Thyroid gland (tissue), 4 donors: ENCODE measurements at regions not wholly inside any gene's neighbourhood (a gene's known extent, or its start where the extent isn't known, plus 50 kb on each side); places are given as distances from the start of the nearest gene placed in this dataset.

Source experiments
- DNase-seq, 2 donors: peaks; one replicate each; pipeline ENCODE4 v3.0.0-alpha.2; 2019
- H3K27ac ChIP-seq, 3 donors: fragments of 200-600 bp; sonication (generic); 1 replicate in 2 of 3; 2 replicates in 1 of 3; pipeline ENCODE4 v1.5.1; 2016 to 2019; ENCODE audit warnings: mild to moderate bottlenecking in 1 of 3, moderate library complexity in 1 of 3
- H3K27me3 ChIP-seq: fragments of 200-600 bp; sonication (generic); one replicate; pipeline ENCODE4 v1.5.1; 2019
- H3K36me3 ChIP-seq, 2 donors: fragments of 200-600 bp; sonication (generic); one replicate each; pipeline ENCODE4 v1.5.1; 2016 to 2019
- H3K4me1 ChIP-seq, 2 donors: fragments of 200-600 bp; sonication (generic); one replicate each; pipeline ENCODE4 v1.5.1; 2017 to 2019
- H3K4me3 ChIP-seq, 3 donors: fragments of 200-600 bp; sonication (generic); replicated peaks in 1 of 3; 1 replicate in 2 of 3; 2 replicates in 1 of 3; pipeline ENCODE4 v1.5.1; 2016; ENCODE audit warnings: mild to moderate bottlenecking in 1 of 3
- H3K9me3 ChIP-seq: fragments of 200-600 bp; sonication (generic); one replicate; pipeline ENCODE4 v1.5.1; 2017
- POLR2A ChIP-seq, 2 donors: fragments of 450-650 bp; IDR thresholded peaks; one replicate each; pipeline ENCODE4 v1.6.1; 2017; ENCODE audit warnings: antibody characterized with exemption in 2 of 2, mild to moderate bottlenecking in 2 of 2, moderate library complexity in 1 of 2
- WGBS, 2 donors: methylation state at CpG; one replicate each; pipeline ENCODE4 v1.1.5; 2017; 5-methylcytosine and 5-hydroxymethylcytosine counted together
- intact Hi-C: fragments of 100-400 bp; cut with DNase I; formaldehyde crosslinking; loops from one replicate; pipeline ENCODE4 v1.15.1; 2023
- TF ChIP-seq, protein P1 (sequence below), 6 experiments: fragments of 200-600 bp in 3 of 6; fragments of 450-650 bp in 3 of 6; sonication (generic) in 3 of 6; IDR thresholded peaks; one replicate each; pipeline ENCODE4 v1.5.1; 2016 to 2019; ENCODE audit warnings: antibody characterized with exemption in 6 of 6, mild to moderate bottlenecking in 2 of 6, inconsistent platforms in 1 of 6, moderate library complexity in 1 of 6

DNA sequence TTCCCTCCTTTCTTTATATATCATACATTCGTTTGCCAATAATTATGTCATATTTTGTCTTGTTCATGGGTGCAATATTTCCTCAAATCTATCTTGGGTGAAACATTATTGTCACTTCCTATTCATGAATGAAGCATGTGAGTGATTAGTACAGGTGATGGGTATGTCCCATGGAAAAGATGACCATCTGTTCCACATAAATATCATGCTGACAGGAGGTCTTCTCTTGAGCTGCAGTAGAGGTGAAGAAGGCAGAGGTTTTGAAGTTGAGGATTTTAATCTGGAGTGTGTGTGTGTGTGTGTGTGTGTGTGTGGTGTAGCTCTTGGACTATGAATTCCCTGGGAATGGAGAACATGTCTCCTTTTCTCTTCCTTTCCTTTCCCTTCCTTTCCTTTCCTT is 350.5 kb upstream of the CHRM2 start:
- intact Hi-C loops, result no loop called here
- no peaks in the 10 kb centered on the region for H3K27me3 ChIP-seq
- no peaks in the 10 kb centered on the region for H3K9me3 ChIP-seq
- no peak for DNase-seq
- H3K27ac ChIP-seq, result no peak overlapping the region
- no peak overlapping the region for H3K4me3 ChIP-seq
- TF ChIP-seq, protein P1, sequence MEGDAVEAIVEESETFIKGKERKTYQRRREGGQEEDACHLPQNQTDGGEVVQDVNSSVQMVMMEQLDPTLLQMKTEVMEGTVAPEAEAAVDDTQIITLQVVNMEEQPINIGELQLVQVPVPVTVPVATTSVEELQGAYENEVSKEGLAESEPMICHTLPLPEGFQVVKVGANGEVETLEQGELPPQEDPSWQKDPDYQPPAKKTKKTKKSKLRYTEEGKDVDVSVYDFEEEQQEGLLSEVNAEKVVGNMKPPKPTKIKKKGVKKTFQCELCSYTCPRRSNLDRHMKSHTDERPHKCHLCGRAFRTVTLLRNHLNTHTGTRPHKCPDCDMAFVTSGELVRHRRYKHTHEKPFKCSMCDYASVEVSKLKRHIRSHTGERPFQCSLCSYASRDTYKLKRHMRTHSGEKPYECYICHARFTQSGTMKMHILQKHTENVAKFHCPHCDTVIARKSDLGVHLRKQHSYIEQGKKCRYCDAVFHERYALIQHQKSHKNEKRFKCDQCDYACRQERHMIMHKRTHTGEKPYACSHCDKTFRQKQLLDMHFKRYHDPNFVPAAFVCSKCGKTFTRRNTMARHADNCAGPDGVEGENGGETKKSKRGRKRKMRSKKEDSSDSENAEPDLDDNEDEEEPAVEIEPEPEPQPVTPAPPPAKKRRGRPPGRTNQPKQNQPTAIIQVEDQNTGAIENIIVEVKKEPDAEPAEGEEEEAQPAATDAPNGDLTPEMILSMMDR (IDR thresholded peaks at IDR 0.05), result no peak
- no peak for TF ChIP-seq POLR2A (IDR thresholded peaks at IDR 0.05)
- 81 to 88% methylated on average over 1 of the region's 1 CpG for WGBS, 2 donors
- no peaks in the 10 kb centered on the region for H3K4me1 ChIP-seq
- H3K36me3 ChIP-seq, result no peaks in the 10 kb centered on the region

DNA sequence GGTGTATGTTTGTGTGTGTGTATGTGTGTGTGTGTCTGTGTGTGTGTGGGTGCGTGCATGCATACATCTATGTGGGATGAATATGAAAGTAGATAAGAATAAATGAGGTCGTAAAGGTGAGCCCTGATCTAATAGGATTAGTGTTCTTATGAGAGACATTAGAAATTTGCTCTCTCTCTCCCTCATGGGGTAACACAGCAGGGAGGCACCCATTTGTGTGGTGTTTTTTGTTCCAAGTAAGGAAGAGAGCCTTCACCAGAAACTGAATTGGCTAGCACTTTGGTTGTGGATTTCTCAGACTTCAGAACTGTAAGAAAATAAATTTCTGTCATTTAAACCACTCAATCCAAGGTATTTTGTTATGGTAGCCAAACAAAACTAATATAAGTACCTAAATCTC is 353.7 kb upstream of the CHRM2 start:
- H3K36me3 ChIP-seq, result no peaks in the 10 kb centered on the region
- no peak for DNase-seq
- no peaks in the 10 kb centered on the region for H3K9me3 ChIP-seq
- 87 to 91% methylated on average over 2 of the region's 2 CpGs for WGBS, 2 donors
- intact Hi-C loops, result no loop called here
- no peaks in the 10 kb centered on the region for H3K27me3 ChIP-seq
- peaks cover 0 to under 1% of the 10 kb centered on the region in 2 donors for H3K4me1 ChIP-seq
- no peak overlapping the region for H3K27ac ChIP-seq
- TF ChIP-seq, protein P1 (IDR thresholded peaks at IDR 0.05), result no peak
- TF ChIP-seq POLR2A (IDR thresholded peaks at IDR 0.05), result no peak
- no peak overlapping the region for H3K4me3 ChIP-seq

DNA sequence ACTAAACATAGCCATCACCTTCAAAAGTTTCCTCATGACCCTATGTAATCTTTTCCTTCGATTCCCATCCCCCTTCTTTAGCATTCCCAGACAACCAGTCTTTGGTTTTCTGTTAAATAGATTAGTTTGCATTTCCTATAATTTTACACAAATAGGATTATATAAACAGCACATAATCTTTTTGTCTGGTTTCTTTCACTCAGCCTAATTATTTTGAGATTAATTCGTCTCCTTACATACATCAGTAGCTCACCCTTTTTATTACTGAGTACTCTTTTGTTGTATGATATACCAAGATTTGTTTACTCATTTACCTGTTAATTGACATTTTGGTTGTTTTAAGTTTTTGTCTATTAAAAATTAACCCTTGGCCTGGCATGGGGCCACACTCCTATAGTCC is 354.7 kb upstream of the CHRM2 start:
- H3K4me1 ChIP-seq, result peaks cover 0 to 7% of the 10 kb centered on the region in 2 donors
- no peak for DNase-seq
- no peaks in the 10 kb centered on the region for H3K36me3 ChIP-seq
- no peak overlapping the region for H3K27ac ChIP-seq
- TF ChIP-seq POLR2A (IDR thresholded peaks at IDR 0.05), result no peak
- TF ChIP-seq, protein P1 (IDR thresholded peaks at IDR 0.05), result no peak
- intact Hi-C loops, result no loop called here
- H3K27me3 ChIP-seq, result no peaks in the 10 kb centered on the region
- no peaks in the 10 kb centered on the region for H3K9me3 ChIP-seq
- H3K4me3 ChIP-seq, result no peak overlapping the region
- 88 to 89% methylated on average over 2 of the region's 2 CpGs for WGBS, 2 donors

DNA sequence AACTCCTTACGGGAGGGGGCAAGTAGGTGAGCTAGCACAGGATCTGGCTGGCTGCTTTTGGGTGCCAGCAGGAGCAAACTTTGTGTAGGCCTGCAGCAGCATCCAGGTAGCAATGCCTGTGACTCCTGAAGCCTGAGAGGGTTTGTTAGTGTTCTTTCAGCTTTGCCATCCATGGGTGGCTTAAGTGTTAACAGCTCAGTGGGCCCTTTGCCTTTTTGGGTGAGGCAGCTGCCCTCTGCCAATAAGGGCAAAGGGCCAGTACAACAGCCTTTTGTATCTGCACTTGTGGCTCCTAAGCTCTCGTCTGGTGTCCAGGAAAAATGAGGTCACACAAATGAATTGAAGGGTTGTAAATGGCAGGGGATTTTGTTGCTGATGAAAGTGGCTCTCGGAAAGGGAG is 359.0 kb upstream of the CHRM2 start:
- H3K27me3 ChIP-seq, result no peaks in the 10 kb centered on the region
- DNase-seq, result peak; percentile 57 to 70
- H3K4me1 ChIP-seq, result peaks cover 0 to 7% of the 10 kb centered on the region in 2 donors
- H3K27ac ChIP-seq, result no peak overlapping the region
- no peaks in the 10 kb centered on the region for H3K36me3 ChIP-seq
- WGBS, 2 donors, result 35 to 38% methylated on average over 3 of the region's 3 CpGs
- TF ChIP-seq, protein P1 (IDR thresholded peaks at IDR 0.05), result no peak
- no peak for TF ChIP-seq POLR2A (IDR thresholded peaks at IDR 0.05)
- no peak overlapping the region for H3K4me3 ChIP-seq
- intact Hi-C loops, result no loop called here
- no peaks in the 10 kb centered on the region for H3K9me3 ChIP-seq

DNA sequence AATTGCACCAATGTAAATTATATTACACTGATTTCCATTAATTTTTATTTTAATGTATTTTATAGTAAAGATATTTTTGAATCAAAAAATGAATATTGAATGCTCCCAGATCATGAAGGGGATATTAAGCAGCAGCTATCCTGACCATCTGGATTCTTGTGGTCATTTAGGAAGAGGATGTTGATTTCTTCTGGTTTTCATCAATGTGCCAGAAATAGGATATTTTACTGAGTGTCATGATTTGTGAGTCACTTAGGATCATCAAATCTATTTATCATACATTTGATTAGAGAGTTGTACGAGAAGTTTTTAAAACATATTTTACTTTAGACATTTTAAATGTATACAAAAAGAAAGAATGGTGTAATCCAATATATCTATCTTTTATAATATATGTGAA is 366.3 kb upstream of the CHRM2 start:
- intact Hi-C loops, result no loop called here
- Histone ChIP-seq H3K4me1 (no peaks in the 10 kb centered on the region), H3K9me3 (no peaks in the 10 kb centered on the region), H3K27ac (no peak overlapping the region), H3K27me3 (no peaks in the 10 kb centered on the region), H3K36me3 (no peaks in the 10 kb centered on the region), H3K4me3 (no peak overlapping the region)
- 77 to 87% methylated on average over 1 of the region's 1 CpG for WGBS, 2 donors
- DNase-seq, result no peak
- TF ChIP-seq, protein P1 (IDR thresholded peaks at IDR 0.05), result no peak
- no peak for TF ChIP-seq POLR2A (IDR thresholded peaks at IDR 0.05)
